22Rv1 (cell line): ENCODE measurements at regions not wholly inside any gene's neighbourhood (a gene's known extent, or its start where the extent isn't known, plus 50 kb on each side); places are given as distances from the start of the nearest gene placed in this dataset.

Experiments
- H3K27ac ChIP-seq: fragments of 450-650 bp; 2 replicates; pipeline ENCODE4 v1.5.1; 2017
- ZFX ChIP-seq: fragments of 450-650 bp; IDR thresholded peaks from 2 replicates; pipeline ENCODE4 v1.6.1; 2017; ENCODE audit warnings: antibody characterized with exemption, borderline replicate concordance
- TF ChIP-seq, protein P1 (sequence below): fragments of 450-650 bp; IDR thresholded peaks from 2 replicates; pipeline ENCODE4 v1.5.1; 2017; ENCODE audit warnings: mild to moderate bottlenecking

DNA sequence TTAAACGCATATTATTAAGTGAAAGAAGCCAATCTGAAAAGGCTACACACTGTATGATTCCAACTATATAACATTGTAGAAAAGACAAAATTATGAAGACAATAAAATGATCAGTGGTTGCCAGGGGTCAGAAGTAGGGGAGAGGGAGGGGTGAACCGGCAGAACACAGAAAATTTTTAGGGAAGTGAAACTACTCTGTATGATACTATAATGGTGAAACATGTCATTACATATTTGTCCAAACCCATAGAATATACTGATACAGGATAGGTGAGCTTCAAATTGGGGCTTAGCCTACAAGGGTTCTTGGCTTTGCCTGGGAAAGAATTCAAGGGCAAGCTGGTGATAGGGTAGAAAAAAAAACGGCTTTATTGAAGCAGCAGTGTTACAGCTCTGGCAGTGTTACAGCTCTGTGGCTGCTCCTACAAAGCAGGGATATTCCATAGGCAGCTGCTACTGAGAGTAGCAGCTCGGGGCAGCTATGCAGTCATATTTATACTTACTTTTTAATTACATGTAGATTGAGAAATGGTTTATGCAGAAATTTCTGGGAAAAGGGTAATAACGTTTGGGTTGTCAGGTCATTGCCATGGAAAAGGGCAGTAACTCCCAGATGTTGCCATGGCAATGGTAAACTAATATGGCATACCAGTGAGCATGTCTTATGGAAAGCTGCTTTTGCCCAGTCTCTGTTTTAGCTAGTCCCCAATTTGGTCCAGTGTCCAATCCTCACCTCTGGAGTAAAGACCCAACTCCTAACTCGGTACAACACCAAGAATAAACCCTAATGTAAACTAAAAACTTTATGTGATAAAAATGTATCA, 125.1 kb upstream of the SLC25A36 start:
- no peak for TF ChIP-seq ZFX
- TF ChIP-seq, protein P1, sequence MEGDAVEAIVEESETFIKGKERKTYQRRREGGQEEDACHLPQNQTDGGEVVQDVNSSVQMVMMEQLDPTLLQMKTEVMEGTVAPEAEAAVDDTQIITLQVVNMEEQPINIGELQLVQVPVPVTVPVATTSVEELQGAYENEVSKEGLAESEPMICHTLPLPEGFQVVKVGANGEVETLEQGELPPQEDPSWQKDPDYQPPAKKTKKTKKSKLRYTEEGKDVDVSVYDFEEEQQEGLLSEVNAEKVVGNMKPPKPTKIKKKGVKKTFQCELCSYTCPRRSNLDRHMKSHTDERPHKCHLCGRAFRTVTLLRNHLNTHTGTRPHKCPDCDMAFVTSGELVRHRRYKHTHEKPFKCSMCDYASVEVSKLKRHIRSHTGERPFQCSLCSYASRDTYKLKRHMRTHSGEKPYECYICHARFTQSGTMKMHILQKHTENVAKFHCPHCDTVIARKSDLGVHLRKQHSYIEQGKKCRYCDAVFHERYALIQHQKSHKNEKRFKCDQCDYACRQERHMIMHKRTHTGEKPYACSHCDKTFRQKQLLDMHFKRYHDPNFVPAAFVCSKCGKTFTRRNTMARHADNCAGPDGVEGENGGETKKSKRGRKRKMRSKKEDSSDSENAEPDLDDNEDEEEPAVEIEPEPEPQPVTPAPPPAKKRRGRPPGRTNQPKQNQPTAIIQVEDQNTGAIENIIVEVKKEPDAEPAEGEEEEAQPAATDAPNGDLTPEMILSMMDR: no peak

DNA sequence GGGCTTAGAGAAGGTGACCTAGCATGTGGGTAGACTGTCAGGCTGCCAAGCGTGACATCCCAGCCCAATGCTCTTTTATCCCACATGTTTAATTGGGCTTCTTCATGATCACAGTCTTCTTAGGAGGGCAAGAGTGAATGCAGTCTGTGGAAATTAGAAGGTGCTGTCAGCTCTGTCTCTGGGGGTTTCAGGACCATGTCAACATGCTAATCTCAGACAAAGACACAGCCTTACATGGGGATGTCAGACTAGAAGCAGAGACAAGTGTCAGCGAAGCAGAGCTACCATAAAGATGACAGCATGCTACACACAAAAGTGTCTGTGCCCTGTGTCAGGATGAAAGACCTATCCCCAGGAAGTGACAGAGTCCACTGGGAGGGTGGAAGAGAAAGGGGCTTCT, 120.1 kb upstream of the SLC25A36 start:
- TF ChIP-seq, protein P1: no peak
- TF ChIP-seq ZFX: no peak

More for the DNA sequence above, 125.1 kb upstream of the SLC25A36 start:
- no peak overlapping the region for H3K27ac ChIP-seq

DNA sequence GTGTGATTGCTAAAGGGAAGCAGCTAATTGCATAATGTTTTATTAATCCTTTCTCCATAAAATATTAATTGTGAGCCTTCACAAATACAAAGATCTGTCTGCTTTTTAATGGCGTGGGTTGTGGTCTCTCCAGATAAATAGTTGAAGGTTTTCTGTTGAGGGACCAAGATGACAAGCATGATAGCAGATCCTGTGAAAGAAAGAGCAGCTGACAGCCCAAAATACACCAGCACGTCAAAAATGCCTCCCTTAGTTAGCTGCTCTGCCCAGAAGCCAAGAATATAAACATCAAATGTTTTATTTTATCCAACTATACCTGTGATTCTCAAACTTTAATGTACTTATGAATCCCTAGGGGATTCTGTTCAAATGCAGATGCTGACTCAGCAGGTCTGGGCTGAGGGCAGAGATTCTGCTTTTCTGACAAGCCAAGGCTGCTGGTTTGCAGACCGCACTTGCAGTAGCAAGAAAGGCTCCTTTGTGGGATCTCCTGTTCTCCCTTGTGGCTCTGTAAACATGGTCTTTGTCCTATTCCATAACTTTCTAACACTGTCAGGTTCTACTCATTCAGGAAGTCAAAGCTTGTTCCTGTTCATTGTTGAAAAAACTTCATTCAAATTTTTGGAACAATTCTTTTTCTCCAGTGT, 119.1 kb upstream of the SLC25A36 start:
- TF ChIP-seq ZFX: no peak
- TF ChIP-seq, protein P1: no peak
- no peak overlapping the region for H3K27ac ChIP-seq

More for the DNA sequence above, 120.1 kb upstream of the SLC25A36 start:
- H3K27ac ChIP-seq: no peak overlapping the region

DNA sequence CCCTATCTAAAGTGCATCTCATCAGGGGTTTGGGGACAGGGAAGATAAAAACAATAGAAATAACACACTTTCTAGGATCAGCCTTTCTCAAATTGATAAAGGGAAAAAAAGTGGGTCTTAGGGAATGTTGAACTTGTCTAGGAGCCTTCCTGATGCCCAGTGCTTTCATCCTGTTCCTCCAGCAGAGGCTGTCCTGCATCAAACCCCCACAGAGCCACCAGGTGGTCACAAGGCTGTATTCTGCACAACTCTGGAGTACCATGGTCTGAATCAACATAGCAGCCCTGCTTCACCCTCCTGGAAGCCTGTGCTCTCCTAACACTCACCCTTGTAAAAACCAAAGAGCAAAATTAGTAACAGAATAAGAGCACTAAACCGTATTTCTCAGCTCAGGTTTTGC, 118.5 kb upstream of the SLC25A36 start:
- no peak overlapping the region for H3K27ac ChIP-seq
- no peak for TF ChIP-seq ZFX
- TF ChIP-seq, protein P1: no peak

DNA sequence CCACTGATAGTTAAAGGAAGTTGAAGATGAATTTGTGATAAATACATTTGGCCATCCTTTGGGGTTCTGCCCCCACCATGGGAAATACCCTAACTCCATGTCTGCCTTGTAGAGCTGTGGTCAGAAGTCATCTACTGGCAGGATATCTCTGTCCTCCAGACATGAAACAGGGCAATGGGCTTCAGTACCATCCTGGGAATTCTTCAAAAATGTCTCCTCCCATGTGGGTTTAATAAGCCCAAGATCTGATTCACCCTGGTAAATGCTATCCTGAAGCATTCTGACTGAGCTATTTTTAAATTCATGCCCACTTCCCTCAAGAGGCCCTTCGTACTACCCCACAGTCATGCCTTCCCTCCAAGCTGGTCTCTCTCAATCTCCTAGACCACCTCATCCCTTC, 113.7 kb upstream of the SLC25A36 start:
- TF ChIP-seq ZFX: no peak
- TF ChIP-seq, protein P1: no peak
- H3K27ac ChIP-seq: no peak overlapping the region

DNA sequence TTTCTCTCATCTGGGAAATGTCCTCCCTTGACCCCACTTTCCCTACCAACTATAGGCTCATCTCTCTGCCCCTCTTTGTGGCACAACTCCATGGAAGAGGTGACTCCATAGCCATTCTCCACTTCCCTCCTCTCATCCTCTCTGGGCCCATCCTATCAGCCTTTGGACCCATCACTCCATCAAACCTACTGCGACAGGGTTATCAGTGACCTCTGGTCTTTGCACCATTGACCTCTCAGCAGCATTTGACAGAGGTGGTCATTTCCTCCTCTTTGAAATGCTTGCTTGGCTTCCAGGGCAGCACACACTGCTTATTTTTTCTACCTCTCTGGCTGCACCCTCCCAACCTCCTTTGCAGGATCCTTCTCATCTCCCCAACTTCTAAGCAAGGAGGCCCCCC, 113.1 kb upstream of the SLC25A36 start:
- H3K27ac ChIP-seq: no peak overlapping the region
- TF ChIP-seq, protein P1: no peak
- no peak for TF ChIP-seq ZFX

DNA sequence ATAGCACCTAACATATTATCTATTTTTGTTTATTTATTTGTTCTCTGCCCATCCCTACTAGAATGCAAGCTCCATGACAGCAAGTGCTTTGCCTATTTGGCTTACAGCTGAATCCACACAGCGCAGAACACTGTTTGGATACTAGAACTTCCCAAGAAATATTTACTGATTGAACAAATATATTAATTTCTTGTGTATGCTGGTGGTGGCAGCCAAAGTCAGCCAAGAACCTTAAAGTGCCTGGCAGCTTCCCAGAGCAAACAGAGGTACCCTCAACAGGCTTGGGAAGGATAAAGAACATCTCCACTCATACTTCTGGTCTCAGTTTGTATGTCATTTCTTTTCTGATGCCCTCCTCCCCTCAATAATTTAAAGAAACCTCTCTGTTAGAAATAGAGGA, 111.8 kb upstream of the SLC25A36 start:
- no peak for TF ChIP-seq ZFX
- TF ChIP-seq, protein P1: no peak
- no peak overlapping the region for H3K27ac ChIP-seq
